Karpas-422 (cell line): ENCODE measurements at regions not wholly inside any gene's neighbourhood (a gene's known extent, or its start where the extent isn't known, plus 50 kb on each side); places are given as distances from the start of the nearest gene placed in this dataset.
A peak's percentile ranks its signal among the peaks of the same experiment; 100 is the strongest.
"Not testable (repeated sequence)": the region's sequence is repeated elsewhere in the genome, so short reads cannot be mapped to it uniquely, and the experiment has no call there.

Experiments used
- DNase-seq: peaks from one replicate; pipeline ENCODE4 v3.0.0-alpha.2; 2015
- H2AFZ ChIP-seq: fragments of 200-600 bp; sonication (generic); 2 replicates; pipeline ENCODE4 v1.6.1; 2014; ENCODE audit warnings: antibody characterized with exemption, low read length, mixed read lengths
- H3K27ac ChIP-seq: fragments of 200-600 bp; sonication (generic); 2 replicates; pipeline ENCODE4 v1.5.1; 2014; ENCODE audit warnings: mild to moderate bottlenecking, low read length, moderate library complexity
- H3K27me3 ChIP-seq: fragments of 200-600 bp; sonication (generic); 2 replicates; pipeline ENCODE4 v1.6.1; 2014; ENCODE audit warnings: low read length, mixed read lengths
- H3K36me3 ChIP-seq: fragments of 200-600 bp; sonication (generic); 2 replicates; pipeline ENCODE4 v1.6.1; 2014; ENCODE audit warnings: low read length, mixed read lengths; ENCODE audit not compliant: insufficient read depth
- H3K4me1 ChIP-seq: fragments of 200-600 bp; sonication (generic); 2 replicates; pipeline ENCODE4 v1.6.1; 2014; ENCODE audit warnings: mild to moderate bottlenecking, low read length, mixed read lengths
- H3K4me2 ChIP-seq: fragments of 200-600 bp; sonication (generic); 2 replicates; pipeline ENCODE4 v1.6.1; 2014; ENCODE audit warnings: low read length, low read depth, mild to moderate bottlenecking; ENCODE audit not compliant: poor library complexity, severe bottlenecking
- H3K4me3 ChIP-seq: fragments of 200-600 bp; sonication (generic); 2 replicates; pipeline ENCODE4 v1.5.1; 2014; ENCODE audit warnings: mild to moderate bottlenecking, antibody characterized with exemption, low read length, mixed read lengths
- H3K79me2 ChIP-seq: fragments of 200-600 bp; sonication (generic); 2 replicates; pipeline ENCODE4 v1.6.1; 2014; ENCODE audit warnings: mild to moderate bottlenecking, low read length, mixed read lengths
- H3K9ac ChIP-seq: fragments of 200-600 bp; sonication (generic); 2 replicates; pipeline ENCODE4 v1.6.0; 2014; ENCODE audit warnings: low read length
- H3K9me2 ChIP-seq: fragments of 200-600 bp; sonication (generic), shearing (Covaris generic); replicated peaks from 2 replicates; pipeline ENCODE4 v1.6.0; 2014; ENCODE audit warnings: mild to moderate bottlenecking, low read length, moderate library complexity; ENCODE audit not compliant: insufficient read depth
- H3K9me3 ChIP-seq: fragments of 300-700, 200-600 bp; sonication (generic); 2 replicates; pipeline ENCODE4 v1.6.1; 2014; ENCODE audit warnings: low read length, mixed read lengths
- H4K20me1 ChIP-seq: fragments of 200-600 bp; sonication (generic); 2 replicates; pipeline ENCODE4 v1.6.1; 2014; ENCODE audit warnings: mild to moderate bottlenecking, antibody characterized with exemption, low read length, low read depth; ENCODE audit not compliant: insufficient read depth

DNA sequence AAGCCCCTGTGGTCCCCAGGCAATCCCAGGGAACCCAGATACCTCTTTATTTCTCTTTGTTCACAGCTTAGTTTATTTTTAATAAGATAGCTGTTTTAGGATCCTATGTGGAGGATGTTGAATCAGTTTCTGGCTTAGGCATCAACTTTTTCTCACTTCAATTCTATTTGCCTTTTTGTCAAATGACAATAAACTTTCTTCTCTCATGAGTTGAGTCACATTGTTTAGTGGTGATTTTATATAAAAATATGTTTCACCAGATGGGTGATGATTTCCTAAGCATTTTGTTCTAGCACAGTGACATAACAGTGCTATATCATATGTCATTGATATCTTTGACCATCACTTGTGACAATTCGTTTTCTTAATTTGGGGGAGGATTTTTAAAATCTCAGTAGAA is 198.1 kb upstream of the PUDP start:
- H3K27me3 ChIP-seq: no peaks in the 10 kb centered on the region
- no peak for DNase-seq

GRCh38 chrX:7343181-7343580 is 195.2 kb upstream of the PUDP start:
- H3K9ac ChIP-seq: no peak overlapping the region
- H3K4me3 ChIP-seq: no peak overlapping the region
- H3K4me2 ChIP-seq: no peak overlapping the region
- H3K9me2 ChIP-seq: no peaks in the 10 kb centered on the region
- DNase-seq: no peak
- H3K9me3 ChIP-seq: no peaks in the 10 kb centered on the region
- H3K27ac ChIP-seq: no peak overlapping the region
- H3K27me3 ChIP-seq: no peaks in the 10 kb centered on the region
- H3K79me2 ChIP-seq: 0 out of 2 replicates have a peak, but pooled peaks cover 12% of the 10 kb centered on the region
- peaks cover 21% of the 10 kb centered on the region; the same call in 1 of the 2 replicates for H3K36me3 ChIP-seq
- H4K20me1 ChIP-seq: no peaks in the 10 kb centered on the region
- peaks cover 27% of the 10 kb centered on the region for H3K4me1 ChIP-seq
- no peak overlapping the region for H2AFZ ChIP-seq

More for the DNA sequence above, 198.1 kb upstream of the PUDP start:
- Histone ChIP-seq H4K20me1 (no peaks in the 10 kb centered on the region), H3K4me3 (no peak overlapping the region), H3K36me3 (peaks cover 15% of the 10 kb centered on the region), H3K9me2 (no peaks in the 10 kb centered on the region), H3K4me2 (peak overlapping the region; percentile 45), H3K4me1 (peaks cover 27% of the 10 kb centered on the region), H3K79me2 (0 out of 2 replicates have a peak, but pooled peaks cover 3% of the 10 kb centered on the region), H2AFZ (no peak overlapping the region), H3K9ac (no peak overlapping the region), H3K27ac (no peak overlapping the region), H3K9me3 (no peaks in the 10 kb centered on the region)

- peaks cover 14% of the 10 kb centered on the region for H3K79me2 ChIP-seq
- not testable (repeated sequence) for H3K9ac ChIP-seq, H3K27me3 ChIP-seq, H4K20me1 ChIP-seq, DNase-seq, H3K27ac ChIP-seq, H3K9me3 ChIP-seq, H3K4me2 ChIP-seq, H3K4me3 ChIP-seq, H2AFZ ChIP-seq, H3K4me1 ChIP-seq, H3K9me2 ChIP-seq
- H3K36me3 ChIP-seq: peaks cover 55% of the 10 kb centered on the region
Measured at GRCh38 chrX:7335816-7336362, 187.9 kb upstream of the PUDP start.

DNA sequence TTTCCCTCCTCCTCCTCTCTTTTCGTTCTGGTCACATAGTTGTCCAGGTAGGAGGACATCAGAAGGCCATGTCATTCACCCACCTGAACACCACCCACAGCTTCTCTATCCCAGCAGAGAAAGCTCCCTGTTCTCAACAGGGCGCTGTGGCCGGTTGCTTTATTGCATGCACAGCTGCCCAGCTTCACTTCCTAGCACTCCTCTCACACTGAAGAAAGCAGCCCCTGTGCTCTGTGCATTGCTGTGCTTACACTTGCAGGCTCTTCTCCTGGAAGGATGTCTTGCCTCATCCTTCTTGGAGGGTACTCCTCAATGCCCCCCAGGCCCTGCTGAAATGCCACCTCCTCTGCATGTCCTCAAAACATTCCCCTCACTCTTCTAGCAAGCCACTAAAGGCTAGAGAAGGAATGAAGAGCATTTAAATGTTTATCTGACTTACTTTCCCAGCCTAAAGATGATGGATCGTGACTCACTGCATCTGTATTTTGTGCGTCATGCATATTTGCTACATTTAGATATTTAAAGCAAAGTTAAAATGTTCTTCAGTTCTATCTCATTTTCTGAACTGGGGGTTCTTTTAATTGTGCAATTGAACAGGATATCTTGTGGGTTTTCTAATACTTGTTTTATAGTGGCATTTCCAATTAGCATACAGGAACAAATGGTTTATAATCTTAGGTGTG is 186.4 kb upstream of the PUDP start:
- no peaks in the 10 kb centered on the region for H4K20me1 ChIP-seq
- H3K27me3 ChIP-seq: no peaks in the 10 kb centered on the region
- H2AFZ ChIP-seq: no peak overlapping the region
- peaks cover 9% of the 10 kb centered on the region for H3K79me2 ChIP-seq
- peaks cover 58% of the 10 kb centered on the region for H3K36me3 ChIP-seq
- H3K9me2 ChIP-seq: no peaks in the 10 kb centered on the region
- H3K4me3 ChIP-seq: no peak overlapping the region
- no peak overlapping the region for H3K27ac ChIP-seq
- peaks cover 18% of the 10 kb centered on the region for H3K4me1 ChIP-seq
- H3K9ac ChIP-seq: no peak overlapping the region
- no peaks in the 10 kb centered on the region for H3K9me3 ChIP-seq
- no peak for DNase-seq
- no peak overlapping the region for H3K4me2 ChIP-seq

DNA sequence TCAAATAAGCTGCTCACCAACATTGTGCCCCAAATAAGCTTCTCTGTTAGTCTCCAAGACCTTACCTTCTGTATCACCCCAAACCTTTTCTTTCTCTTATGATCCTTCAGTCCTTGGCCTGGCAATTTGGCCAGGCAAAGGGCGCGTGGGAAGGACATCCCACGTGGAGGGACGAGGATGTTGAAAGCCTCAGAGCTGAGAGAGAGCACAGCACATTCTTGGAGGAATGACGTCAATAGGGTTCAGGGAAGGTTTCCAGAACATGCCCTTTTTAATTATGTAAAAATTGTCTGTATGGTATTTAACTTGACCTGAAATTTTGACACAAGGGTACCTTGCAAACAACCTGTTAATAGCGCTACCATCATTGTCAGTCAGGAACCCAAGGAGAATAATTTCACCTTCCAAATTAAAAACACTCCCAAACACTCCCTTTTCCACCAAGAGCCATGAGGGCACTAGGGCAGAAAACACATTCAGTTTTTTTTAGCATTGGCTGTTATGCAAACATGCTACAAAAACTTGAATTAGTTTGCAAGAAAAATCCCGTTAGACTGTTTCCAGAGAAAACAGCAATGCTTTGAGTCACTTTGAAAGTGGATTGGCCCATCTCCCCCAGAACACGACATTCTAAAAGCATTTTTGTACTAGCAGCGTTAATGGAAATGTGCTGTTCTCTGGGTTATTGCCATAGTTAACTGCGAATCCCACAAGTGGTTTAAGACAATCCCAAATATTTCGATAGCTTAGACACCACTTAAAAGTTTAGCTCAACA is 183.2 kb upstream of the PUDP start:
- no peaks in the 10 kb centered on the region for H3K27me3 ChIP-seq

DNA sequence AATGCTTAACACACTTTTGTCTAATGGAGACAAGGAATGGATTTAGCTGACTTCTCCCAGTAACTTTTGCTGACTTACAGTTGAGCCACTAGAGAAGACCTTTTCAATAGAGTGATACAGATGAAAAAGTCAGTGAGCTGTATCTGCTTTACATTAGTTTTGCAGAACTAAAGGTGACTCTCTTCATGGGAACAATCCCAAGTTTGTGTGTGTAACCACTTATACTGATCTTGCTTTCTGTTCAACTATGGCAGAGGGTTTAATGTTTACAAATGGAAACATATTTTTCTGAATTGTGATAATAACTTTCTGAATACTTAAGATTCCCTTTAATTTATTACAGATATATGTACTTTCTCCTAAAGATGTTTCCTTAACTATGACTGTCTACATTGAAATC is 182.6 kb upstream of the PUDP start:
- no peak overlapping the region for H3K9ac ChIP-seq
- peaks cover 23% of the 10 kb centered on the region for H3K4me1 ChIP-seq
- H2AFZ ChIP-seq: no peak overlapping the region
- peaks cover 64% of the 10 kb centered on the region for H3K36me3 ChIP-seq
- H4K20me1 ChIP-seq: no peaks in the 10 kb centered on the region
- H3K9me2 ChIP-seq: no peaks in the 10 kb centered on the region
- H3K4me2 ChIP-seq: no peak overlapping the region
- no peak for DNase-seq
- H3K27ac ChIP-seq: peak overlapping the region; percentile 38
- H3K4me3 ChIP-seq: no peak overlapping the region
- no peaks in the 10 kb centered on the region for H3K27me3 ChIP-seq
- H3K79me2 ChIP-seq: no peaks in the 10 kb centered on the region
- no peaks in the 10 kb centered on the region for H3K9me3 ChIP-seq

More for the DNA sequence above, 183.2 kb upstream of the PUDP start:
- H2AFZ ChIP-seq: no peak overlapping the region
- H3K4me1 ChIP-seq: peaks cover 23% of the 10 kb centered on the region
- no peak overlapping the region for H3K9ac ChIP-seq
- no peaks in the 10 kb centered on the region for H3K9me2 ChIP-seq
- DNase-seq: no peak
- H3K4me2 ChIP-seq: no peak overlapping the region
- 0 out of 2 replicates have a peak overlapping the region, but pooled peaks have one; percentile 0 for H3K27ac ChIP-seq
- H3K36me3 ChIP-seq: peaks cover 58% of the 10 kb centered on the region
- no peaks in the 10 kb centered on the region for H3K79me2 ChIP-seq
- H3K9me3 ChIP-seq: no peaks in the 10 kb centered on the region
- no peaks in the 10 kb centered on the region for H4K20me1 ChIP-seq
- H3K4me3 ChIP-seq: no peak overlapping the region

- Histone ChIP-seq H3K36me3 (peaks cover 21% of the 10 kb centered on the region; the same call in 1 of the 2 replicates), H3K4me3 (no peak overlapping the region), H4K20me1 (no peaks in the 10 kb centered on the region), H3K79me2 (peaks cover 9% of the 10 kb centered on the region; the same call in 1 of the 2 replicates), H3K9ac (no peak overlapping the region), H3K9me2 (no peaks in the 10 kb centered on the region), H3K27ac (no peak overlapping the region), H3K4me2 (no peak overlapping the region), H3K9me3 (no peaks in the 10 kb centered on the region), H3K4me1 (0 out of 2 replicates have a peak, but pooled peaks cover 3% of the 10 kb centered on the region), H2AFZ (no peak overlapping the region), H3K27me3 (no peaks in the 10 kb centered on the region)
- DNase-seq: no peak
Measured at GRCh38 chrX:7318661-7319060, 170.7 kb upstream of the PUDP start.

- Histone ChIP-seq H4K20me1 (no peaks in the 10 kb centered on the region), H3K27ac (no peak overlapping the region), H3K79me2 (peaks cover 9% of the 10 kb centered on the region; the same call in 1 of the 2 replicates), H3K27me3 (no peaks in the 10 kb centered on the region), H3K9me2 (no peaks in the 10 kb centered on the region), H3K4me3 (no peak overlapping the region), H3K9ac (no peak overlapping the region), H3K4me2 (no peak overlapping the region), H3K36me3 (peaks cover 23% of the 10 kb centered on the region; the same call in 1 of the 2 replicates), H3K9me3 (no peaks in the 10 kb centered on the region), H2AFZ (no peak overlapping the region), H3K4me1 (0 out of 2 replicates have a peak, but pooled peaks cover 3% of the 10 kb centered on the region)
- DNase-seq: no peak
Measured at GRCh38 chrX:7318241-7318640, 170.3 kb upstream of the PUDP start.
